Mucosa of rectum (tissue), 2 donors: ENCODE measurements at regions not wholly inside any gene's neighbourhood (a gene's known extent, or its start where the extent isn't known, plus 50 kb on each side); places are given as distances from the start of the nearest gene placed in this dataset.
"Not testable (repeated sequence)": the region's sequence is repeated elsewhere in the genome, so short reads cannot be mapped to it uniquely, and the experiment has no call there.

Source experiments
- H3K27ac ChIP-seq, 2 donors: one replicate each; pipeline ENCODE4 v1.7.0; 2013; ENCODE audit warnings: inconsistent platforms in 2 of 2, low read depth in 2 of 2, low read length in 2 of 2
- H3K27me3 ChIP-seq, 2 donors: one replicate each; pipeline ENCODE4 v1.7.0; 2013; ENCODE audit warnings: low read length in 2 of 2; ENCODE audit not compliant: control insufficient read depth in 2 of 2, insufficient read depth in 2 of 2
- H3K36me3 ChIP-seq, 2 donors: one replicate each; pipeline ENCODE4 v1.7.0; 2013; ENCODE audit warnings: low read length in 2 of 2; ENCODE audit not compliant: control insufficient read depth in 2 of 2, insufficient read depth in 2 of 2
- H3K4me1 ChIP-seq, 2 donors: one replicate each; pipeline ENCODE4 v1.7.0; 2013; ENCODE audit warnings: low read length in 2 of 2, mild to moderate bottlenecking in 1 of 2; ENCODE audit not compliant: control insufficient read depth in 2 of 2, insufficient read depth in 2 of 2
- H3K4me3 ChIP-seq, 2 donors: one replicate each; pipeline ENCODE4 v1.7.0; 2013; ENCODE audit warnings: low read length in 2 of 2
- H3K9ac ChIP-seq, 2 donors: one replicate each; pipeline ENCODE4 v1.7.0; 2013; ENCODE audit warnings: low read length in 2 of 2, low read depth in 1 of 2, mild to moderate bottlenecking in 1 of 2
- H3K9me3 ChIP-seq, 2 donors: one replicate each; pipeline ENCODE4 v1.7.0; 2013; ENCODE audit warnings: low read length in 2 of 2; ENCODE audit not compliant: control insufficient read depth in 2 of 2
- donor health status: healthy.
- donor health status: Normal muscosa, but diverticular disease.

- no peaks in the 10 kb centered on the region for H3K4me1 ChIP-seq
- no peaks in the 10 kb centered on the region for H3K9me3 ChIP-seq
- H3K27me3 ChIP-seq, result no peaks in the 10 kb centered on the region
- no peak overlapping the region for H3K9ac ChIP-seq
- no peak overlapping the region for H3K27ac ChIP-seq
- H3K4me3 ChIP-seq, result no peak overlapping the region
- no peaks in the 10 kb centered on the region for H3K36me3 ChIP-seq
Observed at GRCh38 chr5:50501491-50502228, 60.6 kb upstream of the EMB start.

GRCh38 chr5:50513028-50513457, 72.0 kb upstream of the EMB start:
- H3K9me3 ChIP-seq, H3K27ac ChIP-seq, H3K27me3 ChIP-seq, H3K36me3 ChIP-seq, H3K4me3 ChIP-seq, H3K9ac ChIP-seq, H3K4me1 ChIP-seq: not testable (repeated sequence)

- H3K4me3 ChIP-seq, H3K4me1 ChIP-seq, H3K36me3 ChIP-seq, H3K27me3 ChIP-seq, H3K9me3 ChIP-seq, H3K27ac ChIP-seq, H3K9ac ChIP-seq: not testable (repeated sequence)
Observed at GRCh38 chr5:50521060-50521459, 80.0 kb upstream of the EMB start.

GRCh38 chr5:50527514-50528060, 86.5 kb upstream of the EMB start:
- H3K4me3 ChIP-seq, H3K9me3 ChIP-seq, H3K27ac ChIP-seq, H3K27me3 ChIP-seq, H3K36me3 ChIP-seq, H3K4me1 ChIP-seq, H3K9ac ChIP-seq: not testable (repeated sequence)

GRCh38 chr5:50535393-50535792, 94.3 kb upstream of the EMB start:
- no peaks in the 10 kb centered on the region for H3K27me3 ChIP-seq
- H3K9ac ChIP-seq, result no peak overlapping the region
- H3K27ac ChIP-seq, result no peak overlapping the region
- no peaks in the 10 kb centered on the region for H3K36me3 ChIP-seq
- H3K4me3 ChIP-seq, result no peak overlapping the region
- H3K9me3 ChIP-seq, result no peaks in the 10 kb centered on the region
- no peaks in the 10 kb centered on the region for H3K4me1 ChIP-seq

GRCh38 chr5:50537534-50537933, 96.4 kb upstream of the EMB start:
- H3K4me3 ChIP-seq, H3K27me3 ChIP-seq, H3K4me1 ChIP-seq, H3K36me3 ChIP-seq, H3K27ac ChIP-seq, H3K9ac ChIP-seq, H3K9me3 ChIP-seq: not testable (repeated sequence)

GRCh38 chr5:50547303-50547702, 106.2 kb upstream of the EMB start:
- H3K4me3 ChIP-seq, result no peak overlapping the region
- no peaks in the 10 kb centered on the region for H3K4me1 ChIP-seq
- H3K36me3 ChIP-seq, result no peaks in the 10 kb centered on the region
- no peaks in the 10 kb centered on the region for H3K9me3 ChIP-seq
- no peak overlapping the region for H3K9ac ChIP-seq
- no peaks in the 10 kb centered on the region for H3K27me3 ChIP-seq
- H3K27ac ChIP-seq, result no peak overlapping the region

GRCh38 chr5:50550267-50550666, 109.2 kb upstream of the EMB start:
- Histone ChIP-seq H3K4me3 (no peak overlapping the region), H3K27ac (no peak overlapping the region), H3K4me1 (no peaks in the 10 kb centered on the region), H3K9ac (no peak overlapping the region), H3K9me3 (no peaks in the 10 kb centered on the region), H3K36me3 (no peaks in the 10 kb centered on the region), H3K27me3 (no peaks in the 10 kb centered on the region)

- no peaks in the 10 kb centered on the region for H3K4me1 ChIP-seq
- H3K9ac ChIP-seq, result no peak overlapping the region
- no peaks in the 10 kb centered on the region for H3K27me3 ChIP-seq
- no peaks in the 10 kb centered on the region for H3K36me3 ChIP-seq
- H3K27ac ChIP-seq, result no peak overlapping the region
- H3K9me3 ChIP-seq, result no peaks in the 10 kb centered on the region
- no peak overlapping the region for H3K4me3 ChIP-seq
Observed at GRCh38 chr5:50550993-50551392, 109.9 kb upstream of the EMB start.

- Histone ChIP-seq H3K4me1 (no peaks in the 10 kb centered on the region), H3K36me3 (no peaks in the 10 kb centered on the region), H3K27me3 (no peaks in the 10 kb centered on the region), H3K4me3 (peak overlapping the region in 1 of 2 donors; percentile 31), H3K27ac (no peak overlapping the region), H3K9ac (no peak overlapping the region), H3K9me3 (no peaks in the 10 kb centered on the region)
Observed at GRCh38 chr5:50553560-50553984, 112.5 kb upstream of the EMB start.
